Liver (tissue), 8 donors: ENCODE measurements at regions not wholly inside any gene's neighbourhood (a gene's known extent, or its start where the extent isn't known, plus 50 kb on each side); places are given as distances from the start of the nearest gene placed in this dataset.

Experiments used
- DNase-seq: peaks from one replicate; pipeline ENCODE4 v3.0.0-alpha.2; 2017; ENCODE audit warnings: low spot score
- H3K27ac ChIP-seq, 2 donors: one replicate each; pipeline ENCODE4 v1.7.0; 2013; ENCODE audit warnings: inconsistent platforms in 2 of 2, low read length in 2 of 2, control low read depth in 1 of 2, low read depth in 1 of 2, mild to moderate bottlenecking in 1 of 2
- H3K27me3 ChIP-seq, 4 donors: one replicate each; pipeline versions ENCODE4 v1.6.1 to v1.7.0; 2013; ENCODE audit warnings: low read length in 3 of 4, inconsistent platforms in 1 of 4, mild to moderate bottlenecking in 1 of 4, moderate library complexity in 1 of 4; ENCODE audit not compliant: control insufficient read depth in 4 of 4, insufficient read depth in 4 of 4
- H3K36me3 ChIP-seq, 4 donors: one replicate each; pipeline versions ENCODE4 v1.6.1 to v1.7.0; 2013; ENCODE audit warnings: low read length in 3 of 4, mild to moderate bottlenecking in 3 of 4, low read depth in 1 of 4, moderate library complexity in 1 of 4; ENCODE audit not compliant: control insufficient read depth in 4 of 4, insufficient read depth in 3 of 4
- H3K4me1 ChIP-seq, 4 donors: one replicate each; pipeline versions ENCODE4 v1.6.1 to v1.7.0; 2013; ENCODE audit warnings: low read length in 3 of 4, mild to moderate bottlenecking in 3 of 4, moderate library complexity in 1 of 4; ENCODE audit not compliant: control insufficient read depth in 4 of 4, insufficient read depth in 4 of 4
- H3K4me3 ChIP-seq, 3 donors: one replicate each; pipeline versions ENCODE4 v1.6.1 to v1.7.0; 2013; ENCODE audit warnings: low read length in 3 of 3, control low read depth in 1 of 3, low read depth in 1 of 3, mild to moderate bottlenecking in 1 of 3
- H3K9ac ChIP-seq, 2 donors: one replicate each; pipeline ENCODE4 v1.7.0; 2013; ENCODE audit warnings: low read length in 2 of 2, mild to moderate bottlenecking in 2 of 2, moderate library complexity in 2 of 2, control low read depth in 1 of 2, low read depth in 1 of 2
- H3K9me3 ChIP-seq, 4 donors: one replicate each; pipeline versions ENCODE4 v1.6.1 to v1.7.0; 2013; ENCODE audit warnings: low read length in 3 of 4; ENCODE audit not compliant: control insufficient read depth in 4 of 4
- CTCF ChIP-seq: fragments of 150-350 bp; IDR thresholded peaks from 2 replicates; pipeline ENCODE4 v1.5.1; 2017; ENCODE audit warnings: improper control_type of control experiment, low read depth, low read length; ENCODE audit not compliant: missing input control
- EGR1 ChIP-seq, 2 donors: IDR thresholded peaks; 2 replicates each; pipeline ENCODE4 v1.6.1; 2016 to 2018; ENCODE audit warnings: antibody characterized with exemption in 2 of 2, low read depth in 2 of 2
- FOXA1 ChIP-seq: IDR thresholded peaks from 2 replicates; pipeline ENCODE4 v1.6.1; 2016; ENCODE audit warnings: antibody characterized with exemption
- GABPA ChIP-seq, 2 donors: IDR thresholded peaks in 1 of 2; conservative IDR thresholded peaks in 1 of 2; 2 replicates each; pipeline ENCODE4 v1.6.1; 2016; ENCODE audit warnings: antibody characterized with exemption in 2 of 2, mild to moderate bottlenecking in 1 of 2, moderate library complexity in 1 of 2
- HNF4A ChIP-seq, 2 donors: conservative IDR thresholded peaks; 2 replicates each; pipeline ENCODE4 v1.6.1; 2016; ENCODE audit warnings: antibody characterized with exemption in 2 of 2, mild to moderate bottlenecking in 2 of 2
- RAD21 ChIP-seq, 2 donors: IDR thresholded peaks; 2 replicates each; pipeline ENCODE4 v1.6.1; 2016; ENCODE audit warnings: antibody characterized with exemption in 2 of 2, mild to moderate bottlenecking in 2 of 2
- SP1 ChIP-seq: IDR thresholded peaks from 2 replicates; pipeline ENCODE4 v1.6.1; 2018; ENCODE audit warnings: antibody characterized with exemption, mild to moderate bottlenecking
- TAF1 ChIP-seq: conservative IDR thresholded peaks from 2 replicates; pipeline ENCODE4 v1.6.1; 2016; ENCODE audit warnings: antibody characterized with exemption, mild to moderate bottlenecking
- YY1 ChIP-seq: IDR thresholded peaks from 2 replicates; pipeline ENCODE4 v1.6.1; 2016; ENCODE audit warnings: antibody characterized with exemption, mild to moderate bottlenecking
- WGBS: extraction: QIAGEN DNeasy Blood & Tissue Kit; methylation state at CpG from one replicate; pipeline ENCODE4 v1.1.7; 2013; 5-methylcytosine and 5-hydroxymethylcytosine counted together
- TF ChIP-seq, protein P1 (sequence below): IDR thresholded peaks from 2 replicates; pipeline ENCODE4 v1.6.1; 2016; ENCODE audit warnings: antibody characterized with exemption, mild to moderate bottlenecking
- TF ChIP-seq, protein P2 (sequence below): IDR thresholded peaks from 2 replicates; pipeline ENCODE4 v1.6.1; 2016; ENCODE audit warnings: antibody characterized with exemption
- donor health status: healthy.
- donor health status: healthy.
- donor health status: healthy.
- donor health status: healthy.
- donor health status: healthy.

GRCh38 chr16:22630242-22630641, 119.6 kb downstream of the NPIPB5 start:
- no peak for DNase-seq
- Histone ChIP-seq H3K27me3 (peaks cover 0 to 3% (median 0%) of the 10 kb centered on the region in 4 donors), H3K27ac (no peak overlapping the region), H3K4me1 (no peaks in the 10 kb centered on the region), H3K9ac (no peak overlapping the region), H3K36me3 (no peaks in the 10 kb centered on the region), H3K9me3 (peaks cover 0 to 3% (median 0%) of the 10 kb centered on the region in 4 donors), H3K4me3 (no peak overlapping the region)
- 92% methylated on average over 4 of the region's 4 CpGs for WGBS
- TF ChIP-seq TAF1 (no peak), GABPA (IDR thresholded peaks at IDR 0.05 in 1 of 2, conservative IDR thresholded peaks at IDR 0.05 in 1 of 2) (no peak), RAD21 (IDR thresholded peaks at IDR 0.05) (no peak), FOXA1 (no peak), HNF4A (conservative IDR thresholded peaks at IDR 0.05) (no peak), CTCF (no peak)
- TF ChIP-seq, protein P1, sequence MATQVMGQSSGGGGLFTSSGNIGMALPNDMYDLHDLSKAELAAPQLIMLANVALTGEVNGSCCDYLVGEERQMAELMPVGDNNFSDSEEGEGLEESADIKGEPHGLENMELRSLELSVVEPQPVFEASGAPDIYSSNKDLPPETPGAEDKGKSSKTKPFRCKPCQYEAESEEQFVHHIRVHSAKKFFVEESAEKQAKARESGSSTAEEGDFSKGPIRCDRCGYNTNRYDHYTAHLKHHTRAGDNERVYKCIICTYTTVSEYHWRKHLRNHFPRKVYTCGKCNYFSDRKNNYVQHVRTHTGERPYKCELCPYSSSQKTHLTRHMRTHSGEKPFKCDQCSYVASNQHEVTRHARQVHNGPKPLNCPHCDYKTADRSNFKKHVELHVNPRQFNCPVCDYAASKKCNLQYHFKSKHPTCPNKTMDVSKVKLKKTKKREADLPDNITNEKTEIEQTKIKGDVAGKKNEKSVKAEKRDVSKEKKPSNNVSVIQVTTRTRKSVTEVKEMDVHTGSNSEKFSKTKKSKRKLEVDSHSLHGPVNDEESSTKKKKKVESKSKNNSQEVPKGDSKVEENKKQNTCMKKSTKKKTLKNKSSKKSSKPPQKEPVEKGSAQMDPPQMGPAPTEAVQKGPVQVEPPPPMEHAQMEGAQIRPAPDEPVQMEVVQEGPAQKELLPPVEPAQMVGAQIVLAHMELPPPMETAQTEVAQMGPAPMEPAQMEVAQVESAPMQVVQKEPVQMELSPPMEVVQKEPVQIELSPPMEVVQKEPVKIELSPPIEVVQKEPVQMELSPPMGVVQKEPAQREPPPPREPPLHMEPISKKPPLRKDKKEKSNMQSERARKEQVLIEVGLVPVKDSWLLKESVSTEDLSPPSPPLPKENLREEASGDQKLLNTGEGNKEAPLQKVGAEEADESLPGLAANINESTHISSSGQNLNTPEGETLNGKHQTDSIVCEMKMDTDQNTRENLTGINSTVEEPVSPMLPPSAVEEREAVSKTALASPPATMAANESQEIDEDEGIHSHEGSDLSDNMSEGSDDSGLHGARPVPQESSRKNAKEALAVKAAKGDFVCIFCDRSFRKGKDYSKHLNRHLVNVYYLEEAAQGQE = no peak

GRCh38 chr16:22631264-22631663, 120.6 kb downstream of the NPIPB5 start:
- no peaks in the 10 kb centered on the region for H3K9me3 ChIP-seq
- no peak overlapping the region for H3K9ac ChIP-seq
- peaks cover 0 to 3% (median 0%) of the 10 kb centered on the region in 4 donors for H3K27me3 ChIP-seq
- H3K36me3 ChIP-seq = no peaks in the 10 kb centered on the region
- no peak overlapping the region for H3K4me3 ChIP-seq
- no peaks in the 10 kb centered on the region for H3K4me1 ChIP-seq
- TF ChIP-seq YY1 (no peak), TAF1 (no peak), EGR1 (IDR thresholded peaks at IDR 0.05; ENCODE audit: low read depth in 2 of 2) (no peak)
- WGBS = 80% methylated on average over 9 of the region's 9 CpGs
- H3K27ac ChIP-seq = no peak overlapping the region
- DNase-seq = no peak

DNA sequence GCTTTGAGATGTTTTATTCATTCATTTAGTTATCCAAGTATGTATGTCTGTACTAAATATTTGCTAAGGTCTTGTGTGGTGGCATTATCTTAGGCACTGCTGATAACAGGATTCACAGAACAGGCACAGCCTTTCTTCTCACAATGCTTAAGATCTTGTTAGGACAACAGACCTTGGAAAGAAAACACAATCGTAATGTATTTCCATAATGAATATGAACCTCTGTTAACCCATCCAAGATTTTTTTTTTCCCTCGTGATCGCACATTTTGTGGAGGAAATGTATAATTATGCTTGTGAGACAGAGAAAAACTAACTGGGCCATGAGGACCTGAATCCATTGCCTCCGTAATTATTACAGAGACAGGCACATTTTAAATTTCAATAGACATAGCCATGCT, 121.9 kb downstream of the NPIPB5 start:
- TF ChIP-seq YY1 (no peak), FOXA1 (no peak), HNF4A (conservative IDR thresholded peaks at IDR 0.05) (no peak), EGR1 (IDR thresholded peaks at IDR 0.05; ENCODE audit: low read depth in 2 of 2) (no peak), CTCF (no peak), SP1 (no peak), GABPA (IDR thresholded peaks at IDR 0.05 in 1 of 2, conservative IDR thresholded peaks at IDR 0.05 in 1 of 2) (no peak)
- TF ChIP-seq, protein P2, sequence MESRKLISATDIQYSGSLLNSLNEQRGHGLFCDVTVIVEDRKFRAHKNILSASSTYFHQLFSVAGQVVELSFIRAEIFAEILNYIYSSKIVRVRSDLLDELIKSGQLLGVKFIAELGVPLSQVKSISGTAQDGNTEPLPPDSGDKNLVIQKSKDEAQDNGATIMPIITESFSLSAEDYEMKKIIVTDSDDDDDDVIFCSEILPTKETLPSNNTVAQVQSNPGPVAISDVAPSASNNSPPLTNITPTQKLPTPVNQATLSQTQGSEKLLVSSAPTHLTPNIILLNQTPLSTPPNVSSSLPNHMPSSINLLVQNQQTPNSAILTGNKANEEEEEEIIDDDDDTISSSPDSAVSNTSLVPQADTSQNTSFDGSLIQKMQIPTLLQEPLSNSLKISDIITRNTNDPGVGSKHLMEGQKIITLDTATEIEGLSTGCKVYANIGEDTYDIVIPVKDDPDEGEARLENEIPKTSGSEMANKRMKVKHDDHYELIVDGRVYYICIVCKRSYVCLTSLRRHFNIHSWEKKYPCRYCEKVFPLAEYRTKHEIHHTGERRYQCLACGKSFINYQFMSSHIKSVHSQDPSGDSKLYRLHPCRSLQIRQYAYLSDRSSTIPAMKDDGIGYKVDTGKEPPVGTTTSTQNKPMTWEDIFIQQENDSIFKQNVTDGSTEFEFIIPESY = no peak
- TF ChIP-seq, protein P1 = no peak
- Histone ChIP-seq H3K36me3 (no peaks in the 10 kb centered on the region), H3K4me1 (no peaks in the 10 kb centered on the region), H3K9ac (no peak overlapping the region), H3K27ac (no peak overlapping the region), H3K27me3 (peaks cover 0 to 5% (median 0%) of the 10 kb centered on the region in 4 donors), H3K4me3 (no peak overlapping the region), H3K9me3 (peaks cover 0 to 3% (median 3%) of the 10 kb centered on the region in 4 donors)
- DNase-seq = no peak
- WGBS = 72% methylated on average over 4 of the region's 4 CpGs
